NOMO-1 treated with dmso at 0.1 percent for 144 hours (cell line): ENCODE measurements at regions not wholly inside any gene's neighbourhood (a gene's known extent, or its start where the extent isn't known, plus 50 kb on each side); places are given as distances from the start of the nearest gene placed in this dataset.
"Not testable (repeated sequence)": the region's sequence is repeated elsewhere in the genome, so short reads cannot be mapped to it uniquely, and the experiment has no call there.

ENCODE experiments used
- DNase-seq: peaks from one replicate; lab custom pipeline; 2025; ENCODE audit not compliant: unreplicated experiment; lab: John Stamatoyannopoulos, UW

- DNase-seq: not testable (repeated sequence)
Measured at GRCh38 chr2:83339942-83340341, 1119.1 kb downstream of the SUCLG1 start.

GRCh38 chr2:83331810-83332209 is 1127.3 kb downstream of the SUCLG1 start:
- no peak for DNase-seq

- DNase-seq: no peak
Measured at GRCh38 chr2:83323038-83323437, 1136.0 kb downstream of the SUCLG1 start.

- DNase-seq: no peak
Measured at GRCh38 chr2:83320053-83320452, 1139.0 kb downstream of the SUCLG1 start.

- no peak for DNase-seq
Measured at GRCh38 chr2:83305758-83306378, 1153.2 kb downstream of the SUCLG1 start.

- no peak for DNase-seq
Measured at GRCh38 chr2:83291083-83291482, 1168.0 kb downstream of the SUCLG1 start.

GRCh38 chr2:83282841-83283240 is 1176.2 kb downstream of the SUCLG1 start:
- DNase-seq: no peak

- no peak for DNase-seq
Measured at GRCh38 chr2:83282043-83282795, 1176.9 kb downstream of the SUCLG1 start.

GRCh38 chr2:83280391-83280790 is 1178.7 kb downstream of the SUCLG1 start:
- no peak for DNase-seq

GRCh38 chr2:83273322-83273721 is 1185.8 kb downstream of the SUCLG1 start:
- no peak for DNase-seq

GRCh38 chr2:83261591-83262136 is 1197.4 kb downstream of the SUCLG1 start:
- no peak for DNase-seq

GRCh38 chr2:83253848-83254247 is 1205.2 kb downstream of the SUCLG1 start:
- DNase-seq: no peak

GRCh38 chr2:83251321-83251872 is 1207.7 kb downstream of the SUCLG1 start:
- no peak for DNase-seq

GRCh38 chr2:83245806-83246537 is 1213.1 kb downstream of the SUCLG1 start:
- not testable (repeated sequence) for DNase-seq

- DNase-seq: no peak
Measured at GRCh38 chr2:83240611-83241010, 1218.5 kb downstream of the SUCLG1 start.

- no peak for DNase-seq
Measured at GRCh38 chr2:83238111-83238510, 1221.0 kb downstream of the SUCLG1 start.

- DNase-seq: no peak
Measured at GRCh38 chr2:83234246-83234645, 1224.8 kb downstream of the SUCLG1 start.

GRCh38 chr2:83233781-83234180 is 1225.3 kb downstream of the SUCLG1 start:
- DNase-seq: no peak

- no peak for DNase-seq
Measured at GRCh38 chr2:83233326-83233725, 1225.8 kb downstream of the SUCLG1 start.

- no peak for DNase-seq
Measured at GRCh38 chr2:83229443-83229842, 1229.6 kb downstream of the SUCLG1 start.

GRCh38 chr2:83224591-83225200 is 1234.4 kb downstream of the SUCLG1 start:
- no peak for DNase-seq
